Hematopoietic multipotent progenitor cell treated with erythropoietin and hydrocortisone succinate and interleukin-3 and kit ligand, for 17 days (in vitro differentiated cells): ENCODE measurements at regions not wholly inside any gene's neighbourhood (a gene's known extent, or its start where the extent isn't known, plus 50 kb on each side); places are given as distances from the start of the nearest gene placed in this dataset.
"Not testable (repeated sequence)": the region's sequence is repeated elsewhere in the genome, so short reads cannot be mapped to it uniquely, and the experiment has no call there.

Source experiments
- DNase-seq: peaks from one replicate; pipeline ENCODE4 v3.0.0-alpha.2; 2015; ENCODE audit warnings: low spot score

- no peak for DNase-seq
Observed at GRCh38 chr3:153442799-153443487, 280.9 kb downstream of the RAP2B start.

GRCh38 chr3:153443961-153444360 lies 281.9 kb downstream of the RAP2B start:
- no peak for DNase-seq

- DNase-seq, result no peak
Observed at GRCh38 chr3:153445817-153446216, 283.8 kb downstream of the RAP2B start.

GRCh38 chr3:153448151-153448829 lies 286.3 kb downstream of the RAP2B start:
- DNase-seq, result no peak

- DNase-seq, result no peak
Observed at GRCh38 chr3:153456833-153457545, 295.0 kb downstream of the RAP2B start.

- DNase-seq, result no peak
Observed at GRCh38 chr3:153458881-153459280, 296.9 kb downstream of the RAP2B start.

- no peak for DNase-seq
Observed at GRCh38 chr3:153462545-153462944, 300.5 kb downstream of the RAP2B start.

- no peak for DNase-seq
Observed at GRCh38 chr3:153463895-153464294, 301.9 kb downstream of the RAP2B start.

- DNase-seq, result no peak
Observed at GRCh38 chr3:153469162-153469561, 307.1 kb downstream of the RAP2B start.

- no peak for DNase-seq
Observed at GRCh38 chr3:153484842-153485241, 322.8 kb downstream of the RAP2B start.

GRCh38 chr3:153495422-153495821 lies 333.4 kb downstream of the RAP2B start:
- DNase-seq, result no peak

- no peak for DNase-seq
Observed at GRCh38 chr3:153502682-153503081, 340.7 kb downstream of the RAP2B start.

GRCh38 chr3:153503873-153504272 lies 341.8 kb downstream of the RAP2B start:
- no peak for DNase-seq

- DNase-seq, result not testable (repeated sequence)
Observed at GRCh38 chr3:153506205-153506604, 344.2 kb downstream of the RAP2B start.

- not testable (repeated sequence) for DNase-seq
Observed at GRCh38 chr3:153506686-153507085, 344.7 kb downstream of the RAP2B start.

- no peak for DNase-seq
Observed at GRCh38 chr3:153513236-153513635, 351.2 kb downstream of the RAP2B start.

GRCh38 chr3:153528473-153528872 lies 366.4 kb downstream of the RAP2B start:
- DNase-seq, result no peak

- no peak for DNase-seq
Observed at GRCh38 chr3:153539263-153539662, 377.2 kb downstream of the RAP2B start.

GRCh38 chr3:153545471-153545870 lies 383.4 kb downstream of the RAP2B start:
- no peak for DNase-seq

- no peak for DNase-seq
Observed at GRCh38 chr3:153547970-153548369, 385.9 kb downstream of the RAP2B start.

GRCh38 chr3:153549686-153550085 lies 387.7 kb downstream of the RAP2B start:
- DNase-seq, result not testable (repeated sequence)

- no peak for DNase-seq
Observed at GRCh38 chr3:153551536-153552285, 389.7 kb downstream of the RAP2B start.
